GM21737 (cell line): ENCODE measurements at regions not wholly inside any gene's neighbourhood (a gene's known extent, or its start where the extent isn't known, plus 50 kb on each side); places are given as distances from the start of the nearest gene placed in this dataset.
"Not testable (repeated sequence)": the region's sequence is repeated elsewhere in the genome, so short reads cannot be mapped to it uniquely, and the experiment has no call there.

Source experiments
- ATAC-seq: cut with Tn5 transposase; IDR thresholded peaks from one replicate; pipeline ENCODE4 v1.9.1; 2021; ENCODE audit warnings: mild to moderate bottlenecking, moderate library complexity; ENCODE audit not compliant: unreplicated experiment

DNA sequence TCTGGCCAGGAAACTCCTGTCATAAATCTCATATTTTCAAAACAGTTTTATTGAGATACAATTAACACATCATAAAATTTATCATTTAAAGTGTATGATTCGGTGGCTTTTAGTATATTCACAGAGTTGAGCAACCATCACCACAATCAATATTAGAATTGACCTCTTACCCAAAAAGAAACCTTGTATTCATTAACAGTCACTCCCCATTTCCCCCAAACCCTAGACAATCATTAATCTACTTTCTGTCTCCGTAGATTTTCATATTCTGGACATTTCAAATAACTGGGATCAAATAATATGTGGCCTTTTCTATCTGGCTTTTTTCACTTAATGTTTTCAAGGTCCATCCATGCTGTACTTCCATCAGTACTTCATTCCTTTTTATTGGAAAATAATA is 145.7 kb upstream of the RORA start:
- ATAC-seq, result no peak

DNA sequence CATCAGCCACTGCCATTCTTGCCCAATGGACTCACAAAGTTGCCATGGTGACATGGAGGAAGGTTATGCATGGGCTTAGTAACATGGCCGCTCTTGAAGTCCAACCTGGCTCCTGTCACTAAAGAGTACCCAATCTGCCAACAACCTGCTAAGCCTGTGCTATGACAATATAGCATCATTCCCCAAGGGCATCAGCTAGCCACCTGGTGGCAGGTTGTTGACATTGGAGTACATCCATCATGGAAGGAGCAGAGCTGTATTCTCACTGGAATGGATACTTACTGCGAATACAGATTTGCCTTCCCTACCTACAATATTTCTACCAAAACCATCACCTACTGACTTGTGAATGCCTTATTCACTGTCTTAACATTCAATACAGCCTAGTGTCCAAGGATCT is 138.9 kb upstream of the RORA start:
- no peak for ATAC-seq

DNA sequence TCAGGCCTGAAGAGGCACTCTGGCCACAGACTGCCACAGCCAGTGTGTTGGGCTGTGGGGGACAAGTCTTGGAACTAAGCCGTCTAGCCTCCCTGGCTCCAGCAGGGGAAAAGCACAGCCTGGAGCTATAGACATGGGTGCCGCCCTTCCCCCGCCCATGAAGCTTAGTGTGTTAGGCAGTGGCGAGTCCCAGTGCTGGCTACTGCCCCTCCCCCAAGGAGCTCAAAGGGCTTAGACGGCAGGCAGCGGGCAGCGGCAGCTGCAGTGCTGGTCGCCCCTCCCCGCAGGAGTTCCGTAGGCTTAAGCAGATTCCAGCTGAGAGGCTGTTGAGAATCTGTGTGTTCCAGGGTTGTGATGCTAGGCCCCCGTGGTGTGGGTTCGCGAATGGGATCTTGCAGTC is 135.8 kb upstream of the RORA start:
- no peak for ATAC-seq

DNA sequence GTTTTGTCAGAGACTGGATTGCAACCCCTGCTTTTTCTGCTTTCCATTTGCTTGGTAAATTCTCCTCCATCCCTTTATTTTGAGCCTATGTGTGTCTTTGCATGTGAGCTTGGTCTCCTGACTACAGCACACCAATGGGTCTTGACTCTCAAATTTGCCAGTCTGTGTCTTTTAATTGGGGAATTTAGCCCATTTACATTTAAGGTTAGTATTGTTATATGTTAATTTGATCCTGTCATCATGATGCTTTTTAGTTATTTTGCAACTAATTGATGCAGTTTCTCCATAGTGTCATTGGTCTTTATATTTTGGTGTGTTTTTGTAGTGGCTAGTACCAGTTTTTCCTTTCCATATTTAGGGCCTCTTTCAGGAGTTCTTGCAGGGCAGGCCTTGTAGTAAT is 133.8 kb upstream of the RORA start:
- not testable (repeated sequence) for ATAC-seq

DNA sequence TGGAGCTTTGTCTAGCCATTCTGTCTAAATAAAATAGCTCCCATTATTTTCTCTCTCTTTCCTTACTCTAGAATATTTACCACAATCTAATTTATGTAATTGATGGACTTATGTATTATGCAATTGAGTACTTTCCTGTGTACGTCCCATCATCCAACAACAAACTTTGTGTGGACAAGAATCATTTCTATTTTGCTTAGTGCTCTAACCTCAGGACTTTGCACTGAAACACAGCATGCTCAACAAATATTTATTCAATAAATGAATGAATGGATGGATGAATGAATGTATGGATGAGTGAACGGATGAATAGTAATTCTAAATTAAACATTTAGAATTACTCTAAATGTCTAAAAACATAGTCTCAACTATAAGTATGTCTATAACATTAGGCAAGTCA is 115.2 kb upstream of the RORA start:
- no peak for ATAC-seq

DNA sequence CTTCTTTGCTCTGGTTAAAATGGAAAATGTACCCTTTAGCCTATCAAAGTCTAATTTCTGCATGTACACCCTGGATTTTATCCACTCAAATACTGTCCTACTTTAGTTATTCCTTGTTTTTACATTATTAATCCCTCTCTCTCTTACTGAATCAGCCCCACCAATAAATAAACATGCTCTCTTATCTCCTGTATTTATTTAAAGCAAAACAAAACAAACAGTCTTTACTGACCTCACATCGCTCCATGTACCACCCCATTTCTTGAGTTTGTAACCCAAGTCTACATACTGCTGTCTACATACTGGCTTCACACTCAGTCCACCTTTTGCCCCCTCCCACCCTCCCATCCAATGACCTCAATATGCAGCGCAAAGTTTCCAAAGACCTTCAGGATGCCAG is 113.3 kb upstream of the RORA start:
- ATAC-seq, result no peak

DNA sequence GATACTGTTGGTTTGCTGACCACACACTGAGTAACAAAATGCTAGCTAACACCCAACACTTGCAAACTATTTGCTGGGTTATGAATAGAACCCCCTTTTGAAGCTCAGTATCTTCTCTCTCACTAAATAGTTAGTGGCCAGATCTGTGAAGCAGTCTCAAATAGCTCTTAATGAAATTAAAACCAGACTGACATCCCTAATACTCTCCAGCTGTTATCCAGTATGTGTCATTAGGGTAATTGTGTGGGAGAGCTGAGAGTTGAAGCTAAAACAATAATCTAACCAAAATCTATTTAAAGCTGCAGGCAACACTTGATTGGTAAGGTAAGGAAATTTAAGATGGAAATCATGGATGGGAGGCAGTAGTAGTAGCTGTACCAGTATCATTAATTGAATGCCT is 110.4 kb upstream of the RORA start:
- ATAC-seq, result no peak

DNA sequence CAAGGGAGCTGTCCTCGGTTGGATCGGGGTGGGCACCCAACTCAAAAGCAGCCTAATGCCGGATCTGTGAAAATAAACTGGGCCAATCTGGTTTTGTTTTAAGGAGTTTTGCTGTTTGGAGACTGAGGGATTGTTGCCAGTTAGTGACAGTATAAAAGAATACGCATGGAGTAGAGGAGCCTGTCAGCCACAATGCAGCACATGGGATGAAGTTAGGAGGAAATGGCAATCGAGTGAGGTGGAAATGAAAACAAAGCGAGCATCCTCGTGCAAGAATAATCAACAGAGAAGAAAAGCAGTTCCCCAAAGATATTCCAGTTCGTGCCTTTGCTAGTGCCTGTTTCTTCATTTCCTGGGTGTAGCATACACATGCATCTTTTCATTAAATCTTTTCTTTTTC is 108.4 kb upstream of the RORA start:
- no peak for ATAC-seq

DNA sequence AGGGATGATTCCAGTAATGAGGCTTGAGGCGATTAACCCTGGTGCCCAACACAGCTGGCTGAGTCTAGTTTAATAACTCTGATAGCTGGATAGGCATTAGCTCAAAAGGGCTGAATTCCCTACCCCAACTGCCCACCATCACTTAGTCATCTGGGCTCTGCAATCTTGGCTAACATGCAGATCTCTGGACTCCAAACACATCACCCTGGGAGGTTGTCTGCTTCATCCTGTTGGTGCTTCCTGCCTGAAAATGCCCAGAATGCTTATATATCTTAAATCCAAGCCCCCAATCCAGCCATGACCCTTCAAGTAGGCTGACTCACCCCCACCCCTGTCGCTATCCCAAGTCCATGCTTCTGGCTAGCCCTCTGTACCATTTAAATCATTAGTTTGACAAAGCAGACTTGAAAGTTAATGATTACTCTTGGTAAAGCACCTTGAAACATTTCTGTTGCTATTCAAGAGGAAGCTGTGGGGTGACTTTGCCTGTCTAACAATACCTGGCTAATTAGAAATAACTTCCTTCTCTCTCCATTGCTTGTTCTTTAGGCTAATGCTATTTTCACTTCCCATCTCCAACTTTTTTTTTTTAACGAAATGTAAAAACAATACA is 107.0 kb upstream of the RORA start:
- ATAC-seq, result no peak

DNA sequence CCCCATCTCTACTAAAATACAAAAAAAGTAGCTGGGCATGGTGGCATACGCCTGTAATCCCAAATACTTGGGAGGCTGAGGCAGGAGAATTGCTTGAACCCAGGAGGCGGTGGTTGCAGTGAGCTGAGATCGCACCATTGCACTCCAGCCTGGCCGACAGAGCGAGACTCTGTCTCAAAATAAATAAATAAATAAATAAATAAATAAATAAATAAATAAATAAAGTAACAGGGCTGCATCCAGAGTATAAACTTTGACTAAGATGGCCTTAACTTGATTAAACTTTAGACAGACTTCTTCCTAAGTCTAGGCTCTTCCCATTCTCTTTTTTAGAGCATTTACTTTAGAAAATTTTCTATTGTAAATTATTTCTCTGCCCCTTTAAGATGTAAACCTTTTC is 105.6 kb upstream of the RORA start:
- ATAC-seq, result not testable (repeated sequence)

DNA sequence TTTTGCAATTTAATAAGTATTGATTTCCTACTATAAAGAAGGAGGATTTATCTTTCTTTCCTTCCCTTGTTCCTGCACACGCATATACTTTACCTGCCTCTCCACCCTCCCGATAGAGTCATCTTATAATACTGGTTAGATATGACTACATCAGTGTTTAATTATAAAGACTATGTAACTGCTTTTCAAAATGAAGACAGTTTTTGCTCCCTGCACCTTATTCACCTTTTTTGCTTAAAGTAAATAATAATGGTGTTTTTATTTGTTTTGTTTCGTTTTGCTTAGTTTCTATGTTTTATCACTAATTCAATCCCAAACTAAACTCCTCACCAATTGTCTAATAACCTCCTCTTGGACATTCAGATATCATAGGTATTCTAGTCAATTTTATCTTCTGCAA is 101.9 kb upstream of the RORA start:
- ATAC-seq, result no peak

DNA sequence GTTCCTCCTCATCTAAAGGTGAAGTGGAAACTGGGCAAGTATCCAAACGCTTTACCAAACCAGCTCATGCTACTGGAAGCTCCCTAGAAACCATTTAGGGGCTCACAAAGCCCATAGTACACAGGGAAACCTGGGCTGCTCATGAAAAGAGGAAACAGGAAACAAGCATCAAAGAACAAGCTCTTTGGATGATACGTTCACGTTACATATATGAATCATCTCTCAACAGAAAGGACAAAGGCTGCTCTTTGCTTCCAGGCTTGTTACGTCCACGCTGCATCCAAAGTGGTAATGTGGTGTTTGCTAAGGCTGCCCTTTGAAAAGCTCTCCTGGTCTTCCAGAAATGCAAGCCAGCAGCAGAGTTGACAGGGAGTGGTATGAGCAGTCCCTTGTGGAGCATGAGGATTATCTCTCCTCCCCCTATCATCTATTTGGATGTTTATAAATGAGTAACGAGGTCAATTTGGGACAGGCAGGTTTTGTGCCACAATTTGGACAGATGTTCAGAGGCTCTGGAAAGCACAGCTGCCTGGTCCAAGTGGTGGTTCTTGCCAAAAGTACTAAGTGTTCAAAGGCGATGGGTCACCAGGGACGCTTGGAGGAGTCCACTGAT is 98.0 kb upstream of the RORA start:
- peak; percentile 82 for ATAC-seq

DNA sequence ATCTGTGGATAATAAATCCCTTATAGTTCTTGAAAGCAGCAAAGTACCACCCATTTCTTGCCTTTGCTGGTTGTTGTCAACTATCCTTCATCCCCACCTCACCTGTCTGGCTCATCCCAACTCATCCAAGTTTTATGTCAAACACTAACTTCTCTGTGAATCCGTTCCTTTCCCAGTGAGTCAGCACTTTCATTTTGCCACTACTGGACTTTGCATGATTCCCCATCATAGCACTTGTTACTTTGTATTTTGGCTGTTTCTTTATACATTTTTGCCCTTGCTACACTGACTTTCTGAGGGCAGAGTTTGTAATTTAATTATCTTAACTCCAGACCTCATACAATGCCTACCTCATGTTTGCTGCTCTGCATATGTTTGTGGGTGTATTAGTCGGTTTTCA is 90.8 kb upstream of the RORA start:
- ATAC-seq, result no peak

DNA sequence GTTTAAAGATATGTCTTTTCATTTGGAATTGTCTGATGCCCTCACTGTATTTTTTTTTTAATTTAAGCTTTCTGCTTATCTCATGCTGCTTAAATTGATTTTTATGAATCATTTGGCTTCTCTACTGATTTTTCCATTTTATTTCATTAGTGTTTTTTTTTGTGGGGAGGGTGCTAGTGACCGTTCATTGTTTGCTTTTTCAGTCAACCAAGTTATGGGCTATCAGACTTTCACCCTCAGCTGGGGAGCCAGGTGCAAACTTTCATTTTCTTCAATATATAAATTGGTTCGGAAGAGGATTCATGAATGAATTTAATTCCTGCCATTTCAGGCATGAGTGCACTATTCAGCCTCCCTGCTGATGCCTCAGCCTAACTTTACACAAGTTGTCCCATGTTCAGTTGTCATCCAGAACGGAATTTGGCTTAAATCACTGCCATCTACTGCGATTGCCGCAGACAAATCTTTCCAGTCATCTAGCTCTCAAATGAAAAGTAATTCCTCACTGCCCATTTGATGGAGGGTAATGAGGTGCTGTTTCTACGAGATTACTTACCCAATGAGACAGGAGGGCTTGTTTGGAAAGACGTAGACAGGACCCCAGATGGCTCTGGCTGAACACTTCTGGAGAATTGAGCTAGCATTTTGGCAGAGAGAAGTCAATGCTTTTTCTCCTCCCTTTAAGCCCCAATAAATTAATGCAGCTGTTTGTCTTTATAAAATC is 89.9 kb upstream of the RORA start:
- ATAC-seq, result no peak

DNA sequence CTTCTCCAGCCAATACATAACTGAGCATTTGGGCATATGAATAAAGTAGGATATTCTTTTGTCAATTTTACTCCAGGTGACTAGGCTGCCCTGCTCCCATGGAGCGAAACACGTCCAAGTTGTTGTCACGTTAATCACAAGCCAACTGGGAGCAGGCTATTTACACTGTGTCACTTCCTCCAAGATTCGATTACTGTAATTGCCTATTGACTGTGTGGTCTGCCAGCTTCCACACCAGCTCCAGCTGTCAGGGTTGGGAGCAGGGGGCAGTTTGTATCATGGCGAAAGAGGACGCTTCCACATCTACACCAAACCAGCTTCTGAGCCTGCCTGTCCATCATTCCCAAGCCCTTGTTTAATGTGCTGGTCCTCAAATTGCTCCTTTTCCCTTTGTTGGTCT is 89.2 kb upstream of the RORA start:
- ATAC-seq, result no peak

DNA sequence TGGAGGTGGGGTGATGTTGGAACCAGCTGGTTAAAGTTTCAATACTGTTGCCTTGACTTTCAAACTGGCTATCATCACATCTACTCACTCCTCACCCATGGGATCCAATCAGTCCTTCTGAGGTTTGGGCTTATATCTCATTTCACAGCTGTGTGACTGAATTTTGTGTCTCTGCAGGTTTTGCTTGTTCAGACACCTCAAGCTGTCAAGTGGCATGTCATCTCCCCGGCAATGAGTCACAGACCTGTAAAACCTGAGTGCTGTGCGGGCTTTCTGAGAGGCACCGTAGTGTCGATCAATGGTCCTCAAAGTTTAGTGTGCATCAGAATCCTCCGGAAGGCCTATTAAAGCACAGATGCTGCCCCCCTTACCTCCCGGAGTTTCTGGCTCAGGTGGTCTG is 86.4 kb upstream of the RORA start:
- ATAC-seq, result no peak

DNA sequence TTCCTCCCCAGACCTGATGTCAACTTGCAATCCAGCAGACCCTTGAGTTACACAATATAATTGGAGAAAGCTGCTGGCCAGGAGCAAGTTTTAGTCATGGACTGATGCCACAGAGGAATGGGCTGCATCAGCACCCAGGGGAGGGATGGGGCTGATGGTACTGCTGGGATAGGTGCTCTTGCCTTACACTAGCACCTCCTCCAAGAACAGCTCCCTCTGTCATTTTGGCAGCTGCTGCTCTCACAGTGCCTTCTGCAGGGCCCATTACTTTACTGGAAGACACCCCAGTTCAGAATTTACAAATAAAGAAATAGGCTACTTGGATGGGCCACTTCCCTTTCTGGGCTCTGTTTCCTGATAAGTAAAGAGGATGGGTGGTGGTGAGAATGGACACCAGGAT is 85.3 kb upstream of the RORA start:
- no peak for ATAC-seq

DNA sequence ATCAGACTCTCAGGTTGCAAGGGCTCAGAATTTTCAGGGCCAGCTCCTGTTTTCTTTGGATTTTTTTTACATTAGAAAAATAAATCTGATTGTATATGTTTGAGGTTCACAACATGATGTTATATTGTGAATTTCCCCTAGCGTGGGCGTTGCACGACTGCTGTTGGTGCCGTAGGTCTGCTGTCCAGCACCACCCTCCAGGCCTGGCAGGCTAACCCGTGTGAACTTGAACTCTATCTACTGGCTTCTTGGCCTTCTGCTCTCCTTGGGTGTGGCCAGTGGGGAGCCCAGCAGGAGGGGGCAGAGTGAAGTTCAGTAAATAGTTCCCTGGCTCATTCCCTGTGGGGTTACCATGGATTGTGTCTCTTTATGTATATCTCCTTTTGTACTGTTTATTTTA is 80.5 kb upstream of the RORA start:
- no peak for ATAC-seq

DNA sequence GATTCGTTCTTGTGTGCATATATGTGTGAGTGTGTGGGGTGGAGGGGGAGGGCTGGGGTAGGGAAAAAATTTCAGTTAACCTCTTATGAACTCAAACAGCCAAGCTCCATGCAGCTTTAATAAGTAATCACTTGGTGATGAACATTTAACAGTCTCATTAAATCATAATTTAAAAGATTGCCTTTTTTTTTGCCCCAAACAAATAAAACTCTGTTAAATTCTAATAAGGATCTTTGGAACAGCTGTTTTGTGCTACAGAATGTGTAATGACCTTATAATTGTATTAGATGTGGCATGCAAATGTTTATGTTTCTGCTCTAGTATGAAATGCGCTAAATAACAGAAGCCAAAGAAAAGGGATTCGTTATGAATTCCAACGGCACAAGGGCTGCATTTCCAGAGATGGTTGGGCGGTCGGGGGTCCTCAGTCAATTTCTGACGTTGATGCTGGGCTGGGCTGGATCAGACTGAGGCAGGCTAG is 80.0 kb upstream of the RORA start:
- no peak for ATAC-seq

DNA sequence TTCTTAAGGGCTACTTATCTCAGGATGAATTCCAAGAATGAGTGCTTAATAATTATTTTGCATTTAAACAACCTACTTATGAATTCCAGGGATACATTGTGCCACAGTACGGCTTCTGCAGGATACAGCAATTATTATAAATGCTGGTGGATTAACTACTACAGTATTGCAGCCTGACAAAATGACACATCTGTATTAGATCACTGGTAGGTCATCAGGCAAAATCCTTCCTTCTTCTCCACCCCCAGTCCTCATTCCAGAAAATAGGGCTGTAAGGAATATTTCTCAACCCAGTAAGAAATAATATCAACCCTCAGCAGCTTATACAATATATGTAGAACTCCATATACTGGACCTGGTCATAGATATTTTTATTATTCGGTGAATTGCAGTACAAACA is 79.3 kb upstream of the RORA start:
- ATAC-seq, result no peak

DNA sequence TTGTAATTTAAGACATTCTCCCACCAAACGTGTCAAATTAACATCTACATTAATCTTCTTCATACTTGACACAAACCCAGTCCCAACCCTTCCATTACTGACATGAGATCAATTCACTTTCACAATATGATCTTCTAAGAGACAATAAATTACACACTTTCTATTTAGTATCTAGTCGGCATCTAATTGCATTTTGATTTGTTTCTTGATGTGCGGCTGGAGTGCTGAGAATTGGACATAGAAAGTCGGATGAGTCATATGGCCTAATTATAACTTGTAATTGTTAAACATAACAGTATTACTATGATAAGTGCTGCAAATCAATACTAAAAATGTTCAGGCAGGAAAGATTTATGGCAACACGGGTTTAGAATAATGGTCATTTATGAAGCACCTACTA is 78.4 kb upstream of the RORA start:
- ATAC-seq, result no peak

DNA sequence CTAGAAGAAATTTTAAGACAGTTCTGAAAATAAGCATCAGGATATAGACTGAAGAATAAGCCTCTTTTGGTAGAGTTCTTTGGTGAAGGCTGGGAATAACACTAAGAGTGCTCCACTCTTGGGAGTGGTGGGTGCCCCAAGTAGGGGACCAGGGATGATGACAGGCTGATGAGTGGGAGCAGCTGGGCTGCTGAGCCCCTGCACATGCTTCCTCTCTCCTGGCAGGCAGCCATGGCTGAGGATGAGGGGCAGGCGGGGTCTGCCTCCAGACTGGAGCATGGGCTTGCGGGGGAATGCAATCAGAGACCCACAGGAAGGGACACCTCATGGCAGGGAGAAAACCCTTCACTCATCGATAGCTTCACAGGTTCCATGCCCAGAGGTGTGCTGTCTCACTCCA is 72.6 kb upstream of the RORA start:
- ATAC-seq, result no peak
